ENCODE measurements at regions not wholly inside any gene's neighbourhood (a gene's known extent, or its start where the extent isn't known, plus 50 kb on each side); places are given as distances from the start of the nearest gene placed in this dataset.

DNA sequence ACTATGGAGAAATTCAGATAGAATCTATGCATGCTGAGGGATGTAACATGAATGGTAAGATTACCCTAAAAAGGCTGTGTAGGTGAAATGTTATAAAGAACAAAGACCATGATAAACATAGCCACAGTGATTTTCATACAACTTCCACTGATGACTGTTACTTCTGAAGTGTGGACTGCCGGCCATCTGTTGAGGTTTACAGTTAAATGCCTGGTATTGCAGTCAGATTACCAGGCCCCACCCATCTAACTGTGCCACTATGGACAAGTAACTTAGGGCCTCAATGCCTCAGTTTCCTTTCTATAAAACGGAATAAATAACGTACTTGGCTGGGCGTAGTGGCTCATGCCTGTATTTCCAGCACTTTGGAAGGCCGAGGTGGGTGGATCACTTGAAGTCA is 395.6 kb downstream of the KLF12 start:
- Histone ChIP-seq H3K27ac (replicated peaks in 1 of 4) (no peak overlapping the region), H3K9me3 (no peaks in the 10 kb centered on the region), H3K4me1 (peaks cover 0 to 28% (median 21%) of the 10 kb centered on the region in 4 donors), H3K27me3 (no peaks in the 10 kb centered on the region), H3K36me3 (no peaks in the 10 kb centered on the region), H3K4me3 (no peak overlapping the region)
- DNase-seq (ENCODE audit: extremely low spot score): no peak
- WGBS: 91% methylated on average over 5 of the region's 5 CpGs
- TF ChIP-seq, protein P1, sequence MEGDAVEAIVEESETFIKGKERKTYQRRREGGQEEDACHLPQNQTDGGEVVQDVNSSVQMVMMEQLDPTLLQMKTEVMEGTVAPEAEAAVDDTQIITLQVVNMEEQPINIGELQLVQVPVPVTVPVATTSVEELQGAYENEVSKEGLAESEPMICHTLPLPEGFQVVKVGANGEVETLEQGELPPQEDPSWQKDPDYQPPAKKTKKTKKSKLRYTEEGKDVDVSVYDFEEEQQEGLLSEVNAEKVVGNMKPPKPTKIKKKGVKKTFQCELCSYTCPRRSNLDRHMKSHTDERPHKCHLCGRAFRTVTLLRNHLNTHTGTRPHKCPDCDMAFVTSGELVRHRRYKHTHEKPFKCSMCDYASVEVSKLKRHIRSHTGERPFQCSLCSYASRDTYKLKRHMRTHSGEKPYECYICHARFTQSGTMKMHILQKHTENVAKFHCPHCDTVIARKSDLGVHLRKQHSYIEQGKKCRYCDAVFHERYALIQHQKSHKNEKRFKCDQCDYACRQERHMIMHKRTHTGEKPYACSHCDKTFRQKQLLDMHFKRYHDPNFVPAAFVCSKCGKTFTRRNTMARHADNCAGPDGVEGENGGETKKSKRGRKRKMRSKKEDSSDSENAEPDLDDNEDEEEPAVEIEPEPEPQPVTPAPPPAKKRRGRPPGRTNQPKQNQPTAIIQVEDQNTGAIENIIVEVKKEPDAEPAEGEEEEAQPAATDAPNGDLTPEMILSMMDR (IDR thresholded peaks at IDR 0.05): no peak
- no peak for TF ChIP-seq POLR2A (IDR thresholded peaks at IDR 0.05; ENCODE audit: low read depth)
- intact Hi-C loops (cut with DNase I): no loop called here

DNA sequence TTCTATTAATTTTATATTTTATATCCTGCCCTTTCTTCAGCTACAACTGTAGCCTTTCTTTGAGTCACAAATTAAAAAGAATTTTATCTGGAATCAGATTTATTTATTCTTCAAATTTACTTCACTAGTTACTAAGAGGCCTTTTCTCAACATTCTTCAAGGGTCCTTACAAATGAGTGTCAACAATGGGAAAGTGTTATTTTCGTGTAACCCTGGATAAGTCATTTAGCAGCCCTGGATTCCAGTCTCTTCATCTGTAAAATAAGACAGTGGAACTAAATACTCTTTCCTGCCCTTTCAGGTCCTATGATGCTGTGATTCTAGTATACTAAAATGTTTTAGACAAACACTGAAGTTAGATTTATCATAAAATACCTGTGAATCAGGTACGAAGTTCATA is 397.0 kb downstream of the KLF12 start:
- H3K27me3 ChIP-seq: no peaks in the 10 kb centered on the region
- 88% methylated on average over 2 of the region's 2 CpGs for WGBS
- no peak for DNase-seq (ENCODE audit: extremely low spot score)
- no peaks in the 10 kb centered on the region for H3K36me3 ChIP-seq
- H3K9me3 ChIP-seq: no peaks in the 10 kb centered on the region
- TF ChIP-seq EP300 (IDR thresholded peaks at IDR 0.05): no peak
- no peak for TF ChIP-seq POLR2AphosphoS5 (IDR thresholded peaks at IDR 0.05)
- no peak for TF ChIP-seq POLR2A (IDR thresholded peaks at IDR 0.05; ENCODE audit: low read depth)
- TF ChIP-seq, protein P1 (IDR thresholded peaks at IDR 0.05): no peak
- H3K27ac ChIP-seq (replicated peaks in 1 of 4): no peak overlapping the region
- intact Hi-C loops (cut with DNase I): no loop called here
- H3K4me1 ChIP-seq: peaks cover 0 to 17% (median 14%) of the 10 kb centered on the region in 4 donors
- H3K4me3 ChIP-seq: no peak overlapping the region

DNA sequence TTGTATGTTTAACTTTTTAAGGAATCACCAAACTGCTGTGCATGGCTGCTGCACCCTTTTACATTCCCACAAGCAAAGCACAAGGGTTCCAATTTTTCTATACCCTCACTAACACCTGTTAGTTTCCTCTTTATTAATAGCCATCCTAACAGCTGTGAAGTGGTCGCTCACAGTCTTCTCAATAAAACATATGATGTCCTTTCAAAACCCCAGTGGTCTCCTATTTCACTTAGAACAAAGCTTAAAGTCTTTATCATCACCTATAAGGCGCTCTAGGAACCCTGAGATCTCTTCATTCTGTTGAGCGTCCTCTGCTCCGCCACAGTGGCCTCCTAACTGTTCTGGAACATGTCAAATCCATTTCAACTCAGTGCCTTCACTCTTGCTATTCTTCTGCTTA is 400.5 kb downstream of the KLF12 start:
- Histone ChIP-seq H3K27me3 (no peaks in the 10 kb centered on the region), H3K27ac (replicated peaks in 1 of 4) (no peak overlapping the region), H3K4me3 (no peak overlapping the region), H3K36me3 (no peaks in the 10 kb centered on the region), H3K4me1 (no peaks in the 10 kb centered on the region), H3K9me3 (no peaks in the 10 kb centered on the region)
- DNase-seq (ENCODE audit: extremely low spot score): no peak
- intact Hi-C loops (cut with DNase I): no loop called here
- 99% methylated on average over 4 of the region's 4 CpGs for WGBS
- no peak for TF ChIP-seq POLR2AphosphoS5 (IDR thresholded peaks at IDR 0.05)
- TF ChIP-seq, protein P1 (IDR thresholded peaks at IDR 0.05): no peak
- no peak for TF ChIP-seq POLR2A (IDR thresholded peaks at IDR 0.05; ENCODE audit: low read depth)
- no peak for TF ChIP-seq EP300 (IDR thresholded peaks at IDR 0.05)

DNA sequence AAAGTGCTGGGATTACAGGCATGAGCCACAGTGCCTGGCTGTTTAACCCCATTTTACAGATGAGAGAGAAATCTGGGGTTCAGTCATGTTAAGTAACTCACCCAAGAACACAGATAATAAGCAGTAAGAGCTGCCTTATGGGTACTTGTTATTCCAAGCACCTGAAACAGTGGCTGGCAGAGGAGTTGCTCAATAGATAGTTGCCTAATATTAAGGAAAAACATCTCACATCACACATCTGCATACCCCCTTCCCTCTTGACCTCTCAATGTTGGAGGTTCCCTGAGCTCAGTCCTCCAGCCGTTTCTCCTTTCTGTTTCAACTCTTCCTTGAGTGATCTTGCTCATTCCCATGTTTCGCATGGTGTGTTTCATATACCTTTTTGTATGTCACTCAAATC is 401.9 kb downstream of the KLF12 start:
- Histone ChIP-seq H3K27ac (replicated peaks in 1 of 4) (no peak overlapping the region), H3K36me3 (no peaks in the 10 kb centered on the region), H3K9me3 (no peaks in the 10 kb centered on the region), H3K27me3 (no peaks in the 10 kb centered on the region), H3K4me3 (no peak overlapping the region), H3K4me1 (no peaks in the 10 kb centered on the region)
- no peak for DNase-seq (ENCODE audit: extremely low spot score)
- no peak for TF ChIP-seq EP300 (IDR thresholded peaks at IDR 0.05)
- TF ChIP-seq, protein P1 (IDR thresholded peaks at IDR 0.05): no peak
- no peak for TF ChIP-seq POLR2A (IDR thresholded peaks at IDR 0.05; ENCODE audit: low read depth)
- TF ChIP-seq POLR2AphosphoS5 (IDR thresholded peaks at IDR 0.05): no peak
- intact Hi-C loops (cut with DNase I): no loop called here
- 98% methylated on average over 2 of the region's 2 CpGs for WGBS

DNA sequence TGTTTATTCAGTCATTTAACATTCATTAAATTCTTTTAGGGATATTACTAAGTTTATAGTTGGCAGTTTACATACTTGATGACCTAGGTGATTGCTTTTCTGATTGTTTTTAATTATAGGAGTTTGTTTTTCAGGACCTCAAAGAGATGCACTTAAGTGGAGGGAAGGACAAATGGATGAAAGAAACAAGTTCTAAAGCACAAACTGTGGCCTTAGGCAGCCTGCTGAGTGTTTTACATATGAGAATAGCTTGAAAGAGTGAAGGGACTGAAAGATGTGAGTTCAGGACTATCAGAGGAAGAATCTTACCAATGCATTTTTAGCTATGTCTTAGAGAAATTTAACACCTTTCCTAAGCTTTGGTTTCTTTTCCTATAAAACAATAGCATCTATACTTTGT is 402.6 kb downstream of the KLF12 start:
- intact Hi-C loops (cut with DNase I): no loop called here
- no peaks in the 10 kb centered on the region for H3K36me3 ChIP-seq
- H3K27ac ChIP-seq (replicated peaks in 1 of 4): no peak overlapping the region
- H3K4me3 ChIP-seq: no peak overlapping the region
- TF ChIP-seq POLR2AphosphoS5 (IDR thresholded peaks at IDR 0.05) (no peak), EP300 (IDR thresholded peaks at IDR 0.05) (no peak), POLR2A (IDR thresholded peaks at IDR 0.05; ENCODE audit: low read depth) (no peak)
- TF ChIP-seq, protein P1 (IDR thresholded peaks at IDR 0.05): no peak
- no peaks in the 10 kb centered on the region for H3K9me3 ChIP-seq
- no peak for DNase-seq (ENCODE audit: extremely low spot score)
- H3K27me3 ChIP-seq: no peaks in the 10 kb centered on the region
- no peaks in the 10 kb centered on the region for H3K4me1 ChIP-seq

All from esophagus muscularis mucosa (tissue), 4 donors.